Keratinocyte (primary cell): ENCODE measurements at regions not wholly inside any gene's neighbourhood (a gene's known extent, or its start where the extent isn't known, plus 50 kb on each side); places are given as distances from the start of the nearest gene placed in this dataset.

Source experiments
- CTCF ChIP-seq, 3 experiments: IDR thresholded peaks in 1 of 3; conservative IDR thresholded peaks in 1 of 3; optimal IDR thresholded peaks in 1 of 3; 2 replicates in 2 of 3; 3 replicates in 1 of 3; pipeline versions ENCODE3 to v1.5.1; 2011; ENCODE audit warnings: low read length in 3 of 3, mild to moderate bottlenecking in 3 of 3, moderate library complexity in 2 of 3, control low read depth in 1 of 3, inconsistent platforms in 1 of 3; ENCODE audit not compliant: insufficient read depth in 2 of 3; ENCODE audit errors: extremely low read depth in 1 of 3
- EZH2 ChIP-seq: IDR thresholded peaks from one replicate; pipeline ENCODE4 v1.6.1; 2012; ENCODE audit warnings: inconsistent platforms, mild to moderate bottlenecking, low read length, moderate library complexity

- TF ChIP-seq CTCF (optimal IDR thresholded peaks at IDR 0.05 in 1 of 3, IDR thresholded peaks at IDR 0.05 in 1 of 3, conservative IDR thresholded peaks at IDR 0.05 in 1 of 3; ENCODE audit: extremely low read depth in 1 of 3, insufficient read depth in 2 of 3, low read length in 3 of 3): no peak
- TF ChIP-seq EZH2: no peak
Measured at GRCh38 chr3:96631050-96631449, 183.3 kb upstream of the EPHA6 start.
